ENCODE measurements at regions not wholly inside any gene's neighbourhood (a gene's known extent, or its start where the extent isn't known, plus 50 kb on each side); places are given as distances from the start of the nearest gene placed in this dataset.

GRCh38 chr4:106512706-106513105 is 144.1 kb upstream of the GIMD1 start:
- no peak for ATAC-seq

- ATAC-seq: no peak
Observed at GRCh38 chr4:106507440-106507839, 138.9 kb upstream of the GIMD1 start.

- ATAC-seq: no peak
Observed at GRCh38 chr4:106503116-106504050, 134.8 kb upstream of the GIMD1 start.

GRCh38 chr4:106502106-106502699 is 133.6 kb upstream of the GIMD1 start:
- peak; percentile 39 for ATAC-seq

- ATAC-seq: no peak
Observed at GRCh38 chr4:106497271-106497670, 128.7 kb upstream of the GIMD1 start.

- no peak for ATAC-seq
Observed at GRCh38 chr4:106496061-106496460, 127.5 kb upstream of the GIMD1 start.

GRCh38 chr4:106495476-106495875 is 126.9 kb upstream of the GIMD1 start:
- no peak for ATAC-seq

- ATAC-seq: no peak
Observed at GRCh38 chr4:106494066-106494465, 125.5 kb upstream of the GIMD1 start.

GRCh38 chr4:106493086-106493485 is 124.5 kb upstream of the GIMD1 start:
- no peak for ATAC-seq

GRCh38 chr4:106486533-106486932 is 118.0 kb upstream of the GIMD1 start:
- no peak for ATAC-seq

GRCh38 chr4:106481801-106482200 is 113.2 kb upstream of the GIMD1 start:
- ATAC-seq: no peak

GRCh38 chr4:106478152-106478551 is 109.6 kb upstream of the GIMD1 start:
- no peak for ATAC-seq

GRCh38 chr4:106476741-106477140 is 108.2 kb upstream of the GIMD1 start:
- no peak for ATAC-seq

GRCh38 chr4:106473515-106473914 is 104.9 kb upstream of the GIMD1 start:
- ATAC-seq: no peak

- ATAC-seq: no peak
Observed at GRCh38 chr4:106471151-106471550, 102.6 kb upstream of the GIMD1 start.

GRCh38 chr4:106463622-106464021 is 95.0 kb upstream of the GIMD1 start:
- no peak for ATAC-seq

- no peak for ATAC-seq
Observed at GRCh38 chr4:106454581-106454980, 86.0 kb upstream of the GIMD1 start.

- ATAC-seq: no peak
Observed at GRCh38 chr4:106454021-106454420, 85.4 kb upstream of the GIMD1 start.

- ATAC-seq: no peak
Observed at GRCh38 chr4:106451091-106451490, 82.5 kb upstream of the GIMD1 start.

- no peak for ATAC-seq
Observed at GRCh38 chr4:106450249-106450648, 81.7 kb upstream of the GIMD1 start.

- ATAC-seq: no peak
Observed at GRCh38 chr4:106444557-106444956, 76.0 kb upstream of the GIMD1 start.

- ATAC-seq: no peak
Observed at GRCh38 chr4:106430797-106431196, 62.2 kb upstream of the GIMD1 start.

GRCh38 chr4:106429885-106430284 is 61.3 kb upstream of the GIMD1 start:
- no peak for ATAC-seq

- no peak for ATAC-seq
Observed at GRCh38 chr4:106426069-106426468, 57.5 kb upstream of the GIMD1 start.

Data from esophagus mucosa (tissue), 1 donor.